ENCODE measurements at regions not wholly inside any gene's neighbourhood (a gene's known extent, or its start where the extent isn't known, plus 50 kb on each side); places are given as distances from the start of the nearest gene placed in this dataset.

DNA sequence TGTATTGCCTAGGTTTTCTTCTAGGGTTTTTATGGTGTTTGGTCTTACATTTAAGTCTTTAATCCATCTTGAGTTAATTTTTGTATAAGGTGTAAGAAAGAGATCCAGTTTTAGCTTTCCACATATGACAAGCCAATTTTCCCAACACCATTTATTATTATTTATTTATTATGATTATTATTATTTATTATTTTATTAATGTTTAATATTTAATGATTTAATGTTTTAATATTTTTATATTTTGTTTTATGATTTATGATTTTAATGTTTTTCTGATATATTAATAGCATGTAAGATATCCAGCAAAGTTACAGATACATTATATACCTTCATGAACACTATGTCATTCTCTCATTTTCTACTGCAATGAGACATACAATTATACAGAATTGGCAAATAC lies 1082.0 kb downstream of the DSC3 start:
- POLR2A ChIA-PET (ENCODE audit: partially characterized antibody): no interaction called here
- H4K91ac ChIP-seq (replicated peaks; ENCODE audit: insufficient read length, low read length): no peak overlapping the region
- H3K9ac ChIP-seq (replicated peaks in 1 of 4; ENCODE audit: extremely low read depth in 1 of 4, low read depth in 3 of 4, low read length in 3 of 4): no peak overlapping the region
- H2BK12ac ChIP-seq (ENCODE audit: low read depth, low read length): no peak overlapping the region
- no peak overlapping the region for H3K23ac ChIP-seq (ENCODE audit: insufficient read length)
- H3K14ac ChIP-seq (ENCODE audit: insufficient read length): no peak overlapping the region
- H3K4me2 ChIP-seq (ENCODE audit: insufficient read depth in 1 of 2, low read depth in 2 of 2, low read length in 2 of 2): no peak overlapping the region
- CTCF ChIA-PET (ENCODE audit: partially characterized antibody): no interaction called here
- H2BK20ac ChIP-seq (ENCODE audit: low read length): no peak overlapping the region
- no peaks in the 10 kb centered on the region for H3K4me1 ChIP-seq (replicated peaks in 1 of 4; ENCODE audit: control insufficient read depth in 3 of 4, insufficient read depth in 4 of 4, low read length in 3 of 4)
- no peak overlapping the region for H2BK5ac ChIP-seq (ENCODE audit: low read depth, low read length)
- no peak overlapping the region for H3K56ac ChIP-seq (replicated peaks; ENCODE audit: insufficient read length, low read depth, low read length)
- no peak overlapping the region for H4K5ac ChIP-seq (ENCODE audit: insufficient read length, low read depth, low read length)
- no peaks in the 10 kb centered on the region for H3K27me3 ChIP-seq (replicated peaks in 1 of 4; ENCODE audit: control insufficient read depth in 3 of 4, extremely low read depth in 1 of 4, insufficient read depth in 3 of 4, low read length in 3 of 4)
- H3K79me1 ChIP-seq (ENCODE audit: low read depth, low read length): no peaks in the 10 kb centered on the region
- H3K36me3 ChIP-seq (ENCODE audit: control insufficient read depth in 2 of 4, insufficient read depth in 4 of 4, low read length in 3 of 4): no peaks in the 10 kb centered on the region
- FAIRE-seq: no peak
- H3K79me2 ChIP-seq (ENCODE audit: control insufficient read depth in 1 of 2, insufficient read depth in 2 of 2, low read length in 2 of 2): no peaks in the 10 kb centered on the region
- no peak overlapping the region for H2BK120ac ChIP-seq (replicated peaks; ENCODE audit: low read depth, low read length)
- H3K9me3 ChIP-seq (ENCODE audit: insufficient read depth in 2 of 2, low read depth in 1 of 2, low read length in 1 of 2): no peaks in the 10 kb centered on the region
- no peaks in the 10 kb centered on the region for H3K23me2 ChIP-seq (ENCODE audit: low read depth, low read length)
- TF ChIP-seq HDAC2 (IDR thresholded peaks at IDR 0.05; ENCODE audit: borderline replicate concordance in 1 of 2, low read depth in 2 of 2, low read length in 2 of 2): no peak
- TF ChIP-seq EGR1 (IDR thresholded peaks at IDR 0.05; ENCODE audit: borderline replicate concordance, low read depth, low read length): no peak
- TF ChIP-seq TBP (IDR thresholded peaks at IDR 0.05; ENCODE audit: low read depth, low read length): no peak
- TF ChIP-seq MAFK (IDR thresholded peaks at IDR 0.05; ENCODE audit: low read depth, low read length): no peak
- no peak for TF ChIP-seq BACH1 (IDR thresholded peaks at IDR 0.05; ENCODE audit: low read length)
- TF ChIP-seq POLR2AphosphoS5 (IDR thresholded peaks at IDR 0.05; ENCODE audit: low read depth, low read length): no peak
- no peak for TF ChIP-seq SP1 (IDR thresholded peaks at IDR 0.05; ENCODE audit: low read depth, low read length)
- no peak for TF ChIP-seq KDM1A (IDR thresholded peaks at IDR 0.05; ENCODE audit: borderline replicate concordance, low read length)
- no peak for TF ChIP-seq RXRA (IDR thresholded peaks at IDR 0.05; ENCODE audit: insufficient read depth, low read depth, low read length)
- no peak for TF ChIP-seq RBBP5 (IDR thresholded peaks at IDR 0.05; ENCODE audit: borderline replicate concordance, low read depth, low read length)
- TF ChIP-seq CHD1 (IDR thresholded peaks at IDR 0.05; ENCODE audit: low read depth, low read length): no peak
- no peak for TF ChIP-seq SP2 (IDR thresholded peaks at IDR 0.05; ENCODE audit: low read length)
- H2BK15ac ChIP-seq (ENCODE audit: low read length): no peak overlapping the region
- H2AK5ac ChIP-seq (ENCODE audit: low read depth, low read length): no peak overlapping the region
- no peak overlapping the region for H4K8ac ChIP-seq (ENCODE audit: extremely low read depth, insufficient read depth, low read length)
- H2AFZ ChIP-seq (ENCODE audit: low read length): no peak overlapping the region
- H3K27ac ChIP-seq (ENCODE audit: low read depth, low read length): no peak overlapping the region
- H3K4ac ChIP-seq (replicated peaks; ENCODE audit: insufficient read length, low read depth, low read length): no peak overlapping the region
- H4K20me1 ChIP-seq (replicated peaks in 1 of 2; ENCODE audit: control insufficient read depth in 1 of 2, insufficient read depth in 2 of 2, low read length in 2 of 2): no peaks in the 10 kb centered on the region
- no peak overlapping the region for H3K18ac ChIP-seq (ENCODE audit: extremely low read depth, low read length)
- no peak overlapping the region for H3K4me3 ChIP-seq (ENCODE audit: extremely low read depth in 1 of 4, insufficient read depth in 2 of 4, low read depth in 3 of 4, low read length in 4 of 4)
- DNase-seq (ENCODE audit: low read depth in 1 of 2, low spot score in 2 of 2): no peak
